ENCODE measurements at regions not wholly inside any gene's neighbourhood (a gene's known extent, or its start where the extent isn't known, plus 50 kb on each side); places are given as distances from the start of the nearest gene placed in this dataset.

GRCh38 chr2:173607606-173608311 is 253.1 kb downstream of the CDCA7 start:
- H3K4me1 ChIP-seq (ENCODE audit: control insufficient read depth, insufficient read depth, low read length, unreplicated experiment): no peaks in the 10 kb centered on the region
- H3K79me2 ChIP-seq (ENCODE audit: control insufficient read depth, insufficient read depth, low read length, unreplicated experiment): no peaks in the 10 kb centered on the region
- H3K4me3 ChIP-seq (ENCODE audit: low read depth, low read length): no peak overlapping the region
- H3K27ac ChIP-seq (ENCODE audit: low read depth, low read length): no peak overlapping the region
- H2AFZ ChIP-seq (ENCODE audit: low read length, unreplicated experiment): no peak overlapping the region
- peaks cover 30% of the 10 kb centered on the region; the same call in 1 of the 2 replicates for H3K27me3 ChIP-seq (ENCODE audit: insufficient read depth, low read length)
- no peaks in the 10 kb centered on the region for H3K36me3 ChIP-seq (ENCODE audit: insufficient read depth, low read length)

DNA sequence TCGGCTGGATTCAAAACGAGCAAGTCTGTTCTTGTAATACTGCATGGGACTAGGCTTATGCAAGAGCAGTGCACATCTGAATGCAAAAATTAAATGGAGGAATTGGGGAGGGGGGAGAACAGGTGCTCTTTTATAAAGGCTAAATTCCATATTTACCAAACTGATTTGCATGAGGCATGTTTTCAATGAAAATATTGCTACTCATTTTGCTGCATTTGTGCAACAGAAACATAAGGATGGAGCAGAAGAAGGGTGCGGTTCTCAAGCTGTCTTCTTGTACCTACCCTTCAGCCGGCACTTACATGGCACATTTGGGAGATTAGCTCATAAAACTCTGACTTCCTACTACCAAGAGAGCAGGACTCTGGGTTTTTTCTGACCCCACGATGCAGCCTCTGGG is 256.4 kb downstream of the CDCA7 start:
- Histone ChIP-seq H3K27me3 (ENCODE audit: insufficient read depth, low read length) (peaks cover 45% of the 10 kb centered on the region), H3K79me2 (ENCODE audit: control insufficient read depth, insufficient read depth, low read length, unreplicated experiment) (no peaks in the 10 kb centered on the region), H3K36me3 (ENCODE audit: insufficient read depth, low read length) (no peaks in the 10 kb centered on the region), H3K27ac (ENCODE audit: low read depth, low read length) (no peak overlapping the region), H3K4me1 (ENCODE audit: control insufficient read depth, insufficient read depth, low read length, unreplicated experiment) (no peaks in the 10 kb centered on the region), H2AFZ (ENCODE audit: low read length, unreplicated experiment) (no peak overlapping the region), H3K4me3 (ENCODE audit: low read depth, low read length) (no peak overlapping the region)

DNA sequence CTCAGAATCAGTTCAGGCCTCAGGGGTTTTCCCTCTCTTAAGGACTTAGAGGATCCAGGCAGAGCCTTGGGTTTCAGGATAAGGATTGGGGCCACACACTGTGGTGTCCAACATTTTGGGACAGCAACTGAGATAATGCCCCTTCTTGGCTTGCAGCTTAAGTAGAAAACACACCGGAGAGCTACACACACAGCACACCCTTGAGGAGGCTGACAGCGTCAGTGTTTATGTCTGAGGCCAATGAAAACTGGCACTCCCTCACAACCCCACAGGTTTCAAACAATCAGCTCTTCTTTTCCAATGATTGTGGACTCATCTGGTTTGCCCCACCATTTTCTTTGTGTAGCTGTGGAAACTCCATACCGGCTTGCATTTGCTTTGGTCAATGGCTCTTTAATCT is 257.7 kb downstream of the CDCA7 start:
- H3K27ac ChIP-seq (ENCODE audit: low read depth, low read length): no peak overlapping the region
- H3K36me3 ChIP-seq (ENCODE audit: insufficient read depth, low read length): no peaks in the 10 kb centered on the region
- no peak overlapping the region for H3K4me3 ChIP-seq (ENCODE audit: low read depth, low read length)
- no peaks in the 10 kb centered on the region for H3K79me2 ChIP-seq (ENCODE audit: control insufficient read depth, insufficient read depth, low read length, unreplicated experiment)
- H3K4me1 ChIP-seq (ENCODE audit: control insufficient read depth, insufficient read depth, low read length, unreplicated experiment): no peaks in the 10 kb centered on the region
- H2AFZ ChIP-seq (ENCODE audit: low read length, unreplicated experiment): no peak overlapping the region
- H3K27me3 ChIP-seq (ENCODE audit: insufficient read depth, low read length): peaks cover 47% of the 10 kb centered on the region

GRCh38 chr2:173613386-173613785 is 258.7 kb downstream of the CDCA7 start:
- Histone ChIP-seq H3K4me3 (ENCODE audit: low read depth, low read length) (no peak overlapping the region), H3K36me3 (ENCODE audit: insufficient read depth, low read length) (no peaks in the 10 kb centered on the region), H3K27me3 (ENCODE audit: insufficient read depth, low read length) (peaks cover 52% of the 10 kb centered on the region), H3K27ac (ENCODE audit: low read depth, low read length) (no peak overlapping the region), H3K79me2 (ENCODE audit: control insufficient read depth, insufficient read depth, low read length, unreplicated experiment) (no peaks in the 10 kb centered on the region), H3K4me1 (ENCODE audit: control insufficient read depth, insufficient read depth, low read length, unreplicated experiment) (no peaks in the 10 kb centered on the region), H2AFZ (ENCODE audit: low read length, unreplicated experiment) (no peak overlapping the region)

GRCh38 chr2:173614265-173614930 is 259.7 kb downstream of the CDCA7 start:
- no peaks in the 10 kb centered on the region for H3K4me1 ChIP-seq (ENCODE audit: control insufficient read depth, insufficient read depth, low read length, unreplicated experiment)
- no peak overlapping the region for H2AFZ ChIP-seq (ENCODE audit: low read length, unreplicated experiment)
- no peak overlapping the region for H3K4me3 ChIP-seq (ENCODE audit: low read depth, low read length)
- H3K27me3 ChIP-seq (ENCODE audit: insufficient read depth, low read length): peaks cover 54% of the 10 kb centered on the region
- H3K36me3 ChIP-seq (ENCODE audit: insufficient read depth, low read length): no peaks in the 10 kb centered on the region
- H3K79me2 ChIP-seq (ENCODE audit: control insufficient read depth, insufficient read depth, low read length, unreplicated experiment): no peaks in the 10 kb centered on the region
- no peak overlapping the region for H3K27ac ChIP-seq (ENCODE audit: low read depth, low read length)

DNA sequence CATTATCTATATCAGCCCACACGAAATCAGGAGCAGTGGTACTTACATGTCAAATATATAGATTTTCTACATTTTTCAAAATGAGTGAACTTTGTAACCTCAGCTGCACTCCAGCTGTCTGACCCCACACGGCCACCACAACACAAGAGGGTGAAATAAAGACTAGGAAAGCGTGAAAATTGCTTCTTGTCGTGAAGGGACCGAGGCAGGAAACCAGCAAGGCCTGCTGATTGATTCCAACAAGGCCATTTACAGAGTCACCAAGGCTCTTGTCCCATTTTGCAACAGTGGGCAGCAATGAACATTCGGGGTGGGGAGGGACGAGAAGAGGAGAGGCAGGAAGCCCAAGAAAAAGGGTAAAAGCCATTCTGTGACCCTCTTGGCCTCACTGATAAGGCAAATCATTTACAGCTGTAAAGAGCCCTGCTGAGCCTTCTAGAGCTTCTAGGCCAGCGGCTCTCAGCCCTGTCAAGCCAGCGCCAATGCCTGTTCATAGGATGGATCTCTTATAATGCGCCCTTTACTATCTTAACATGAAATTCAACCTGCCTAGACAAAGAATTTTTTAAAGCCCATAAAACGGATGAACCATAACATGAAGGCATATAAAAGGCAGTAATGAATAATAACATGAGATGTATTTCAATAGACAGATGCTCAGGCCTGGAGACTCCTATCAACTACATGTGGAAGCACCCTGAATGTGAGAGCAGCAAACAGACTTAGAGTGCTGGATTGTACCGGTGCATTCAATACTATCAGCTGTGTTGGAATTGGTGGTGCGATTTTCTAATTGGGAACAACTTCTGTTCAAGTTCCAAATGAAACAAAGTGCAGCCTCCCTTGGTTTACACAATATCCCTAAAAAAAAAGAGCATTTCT is 269.0 kb downstream of the CDCA7 start:
- H3K36me3 ChIP-seq (ENCODE audit: insufficient read depth, low read length): no peaks in the 10 kb centered on the region
- H3K27ac ChIP-seq (ENCODE audit: low read depth, low read length): no peak overlapping the region
- H3K79me2 ChIP-seq (ENCODE audit: control insufficient read depth, insufficient read depth, low read length, unreplicated experiment): no peaks in the 10 kb centered on the region
- no peaks in the 10 kb centered on the region for H3K27me3 ChIP-seq (ENCODE audit: insufficient read depth, low read length)
- H3K4me1 ChIP-seq (ENCODE audit: control insufficient read depth, insufficient read depth, low read length, unreplicated experiment): no peaks in the 10 kb centered on the region
- no peak overlapping the region for H2AFZ ChIP-seq (ENCODE audit: low read length, unreplicated experiment)
- no peak overlapping the region for H3K4me3 ChIP-seq (ENCODE audit: low read depth, low read length)

DNA sequence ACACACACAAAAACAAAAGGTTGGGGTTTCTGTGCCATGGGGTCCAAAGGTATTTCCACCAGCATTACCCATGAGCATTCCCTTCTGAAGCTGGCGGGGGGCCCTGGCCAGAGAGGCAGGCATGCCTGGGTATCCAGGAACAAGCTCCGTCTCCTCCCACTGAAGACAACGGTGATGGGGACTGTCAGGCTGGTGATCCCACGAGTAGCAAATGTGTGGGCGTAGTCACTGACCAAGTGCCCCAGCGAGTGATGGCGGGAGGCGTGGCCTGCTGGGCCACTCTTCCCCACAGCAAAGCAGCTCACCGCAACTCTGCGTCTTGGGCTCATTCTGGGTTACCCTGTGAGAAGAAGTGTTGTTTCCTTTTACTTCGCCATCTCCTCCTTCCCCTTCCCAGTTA is 270.6 kb downstream of the CDCA7 start:
- H3K4me1 ChIP-seq (ENCODE audit: control insufficient read depth, insufficient read depth, low read length, unreplicated experiment): no peaks in the 10 kb centered on the region
- no peaks in the 10 kb centered on the region for H3K79me2 ChIP-seq (ENCODE audit: control insufficient read depth, insufficient read depth, low read length, unreplicated experiment)
- no peak overlapping the region for H3K4me3 ChIP-seq (ENCODE audit: low read depth, low read length)
- no peak overlapping the region for H2AFZ ChIP-seq (ENCODE audit: low read length, unreplicated experiment)
- H3K36me3 ChIP-seq (ENCODE audit: insufficient read depth, low read length): no peaks in the 10 kb centered on the region
- H3K27ac ChIP-seq (ENCODE audit: low read depth, low read length): no peak overlapping the region
- H3K27me3 ChIP-seq (ENCODE audit: insufficient read depth, low read length): no peaks in the 10 kb centered on the region

DNA sequence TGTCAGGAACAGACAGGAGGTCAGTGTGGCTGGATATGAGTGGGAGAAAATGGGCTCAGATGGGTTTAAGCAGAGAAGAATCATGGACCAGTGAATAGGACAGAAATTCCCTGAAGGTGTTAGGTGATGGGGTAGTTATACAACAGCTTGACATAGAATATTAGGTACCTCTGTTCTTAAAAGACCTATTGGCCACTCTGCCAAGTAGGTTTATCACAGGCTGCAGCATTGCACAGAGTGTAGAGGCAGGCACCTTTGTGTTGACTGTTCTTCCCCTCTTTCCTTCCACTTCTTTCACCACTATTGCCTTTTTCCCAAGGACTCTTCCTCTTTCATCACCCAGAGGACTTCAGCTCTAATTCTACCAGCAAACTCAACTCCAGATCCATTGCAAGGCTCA is 274.4 kb downstream of the CDCA7 start:
- no peak overlapping the region for H2AFZ ChIP-seq (ENCODE audit: low read length, unreplicated experiment)
- H3K4me3 ChIP-seq (ENCODE audit: low read depth, low read length): no peak overlapping the region
- no peaks in the 10 kb centered on the region for H3K79me2 ChIP-seq (ENCODE audit: control insufficient read depth, insufficient read depth, low read length, unreplicated experiment)
- H3K27me3 ChIP-seq (ENCODE audit: insufficient read depth, low read length): no peaks in the 10 kb centered on the region
- H3K27ac ChIP-seq (ENCODE audit: low read depth, low read length): no peak overlapping the region
- H3K4me1 ChIP-seq (ENCODE audit: control insufficient read depth, insufficient read depth, low read length, unreplicated experiment): no peaks in the 10 kb centered on the region
- H3K36me3 ChIP-seq (ENCODE audit: insufficient read depth, low read length): no peaks in the 10 kb centered on the region

DNA sequence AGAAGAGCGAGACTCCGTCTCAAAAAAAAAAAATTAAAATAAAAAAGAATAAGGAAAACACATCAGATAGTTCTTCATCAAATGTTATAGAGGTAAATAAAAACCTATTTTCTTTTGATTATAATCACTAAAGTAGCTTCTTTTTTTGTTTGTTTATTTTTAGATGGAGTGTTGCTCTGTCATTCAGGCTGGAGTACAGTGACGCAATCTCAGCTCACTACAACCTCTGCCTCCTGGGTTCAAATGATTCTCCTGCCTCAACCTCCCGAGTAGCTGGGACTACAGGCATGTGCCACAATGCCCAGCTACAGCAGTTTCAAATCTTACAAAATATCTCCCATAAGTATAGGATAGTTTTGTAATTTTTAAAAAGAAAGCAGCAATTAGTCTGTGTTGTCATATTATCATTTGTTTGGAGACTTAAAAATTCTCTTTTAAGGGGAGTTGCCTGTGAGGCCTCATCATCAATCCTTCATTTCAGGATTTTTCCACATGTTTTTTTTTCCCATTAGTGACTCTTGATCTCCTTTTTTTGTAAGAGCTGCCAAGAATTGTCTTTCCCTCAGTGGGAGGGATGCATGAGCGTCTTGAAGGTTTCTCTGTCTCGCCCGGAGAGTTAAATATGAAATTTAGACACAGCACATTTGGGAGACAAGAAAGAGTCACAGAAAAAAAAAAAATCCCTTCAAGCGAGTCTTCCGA is 275.9 kb downstream of the CDCA7 start:
- no peaks in the 10 kb centered on the region for H3K4me1 ChIP-seq (ENCODE audit: control insufficient read depth, insufficient read depth, low read length, unreplicated experiment)
- H3K4me3 ChIP-seq (ENCODE audit: low read depth, low read length): 0 out of 2 replicates have a peak overlapping the region, but pooled peaks have one; percentile 5
- H2AFZ ChIP-seq (ENCODE audit: low read length, unreplicated experiment): peak overlapping the region; percentile 74
- no peak overlapping the region for H3K27ac ChIP-seq (ENCODE audit: low read depth, low read length)
- H3K79me2 ChIP-seq (ENCODE audit: control insufficient read depth, insufficient read depth, low read length, unreplicated experiment): no peaks in the 10 kb centered on the region
- no peaks in the 10 kb centered on the region for H3K27me3 ChIP-seq (ENCODE audit: insufficient read depth, low read length)
- H3K36me3 ChIP-seq (ENCODE audit: insufficient read depth, low read length): no peaks in the 10 kb centered on the region

GRCh38 chr2:173631127-173631460 is 276.4 kb downstream of the CDCA7 start:
- 0 out of 2 replicates have a peak overlapping the region, but pooled peaks have one; percentile 5 for H3K4me3 ChIP-seq (ENCODE audit: low read depth, low read length)
- no peaks in the 10 kb centered on the region for H3K27me3 ChIP-seq (ENCODE audit: insufficient read depth, low read length)
- H3K4me1 ChIP-seq (ENCODE audit: control insufficient read depth, insufficient read depth, low read length, unreplicated experiment): no peaks in the 10 kb centered on the region
- H3K36me3 ChIP-seq (ENCODE audit: insufficient read depth, low read length): no peaks in the 10 kb centered on the region
- H3K79me2 ChIP-seq (ENCODE audit: control insufficient read depth, insufficient read depth, low read length, unreplicated experiment): no peaks in the 10 kb centered on the region
- H3K27ac ChIP-seq (ENCODE audit: low read depth, low read length): no peak overlapping the region
- H2AFZ ChIP-seq (ENCODE audit: low read length, unreplicated experiment): peak overlapping the region; percentile 74
